PC-9 (cell line): ENCODE measurements at regions not wholly inside any gene's neighbourhood (a gene's known extent, or its start where the extent isn't known, plus 50 kb on each side); places are given as distances from the start of the nearest gene placed in this dataset.

Experiments used
- CTCF ChIP-seq: fragments of 200-600 bp; sonication (generic); conservative IDR thresholded peaks from 2 replicates; pipeline ENCODE4 v1.6.1; 2017; ENCODE audit warnings: mixed run types, antibody characterized with exemption, mild to moderate bottlenecking, moderate library complexity
- EZH2 ChIP-seq: fragments of 200-600 bp; sonication (generic); IDR thresholded peaks from 2 replicates; pipeline ENCODE4 v1.8.0; 2017; ENCODE audit warnings: antibody characterized with exemption, low read depth

- TF ChIP-seq CTCF, result no peak
- TF ChIP-seq EZH2, result no peak
Observed at GRCh38 chr14:65976761-65977404, 509.3 kb upstream of the CCDC196 start.
